ENCODE measurements at regions not wholly inside any gene's neighbourhood (a gene's known extent, or its start where the extent isn't known, plus 50 kb on each side); places are given as distances from the start of the nearest gene placed in this dataset.

DNA sequence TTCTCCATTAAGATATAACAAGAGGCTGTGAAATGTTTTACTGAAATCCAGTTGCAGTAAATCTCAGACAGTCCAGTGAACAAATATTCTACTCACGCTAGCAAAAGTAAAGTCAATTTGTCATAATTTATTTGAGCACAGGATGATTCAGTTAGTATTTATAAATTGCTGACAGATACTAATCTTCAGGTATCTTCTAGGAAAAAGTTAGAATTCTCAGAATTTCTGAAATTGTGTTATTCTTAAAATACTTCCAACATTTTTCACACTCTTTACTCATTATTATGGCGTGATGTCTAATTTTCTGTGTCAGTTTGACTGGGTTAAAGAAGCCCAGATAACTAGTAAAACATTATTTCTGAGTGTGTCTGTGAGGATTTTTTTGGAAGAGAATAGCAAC, 460.2 kb upstream of the ACVR2A start:
- intact Hi-C loops (cut with micrococcal nuclease; ENCODE audit: unreplicated experiment): no loop called here
- Histone ChIP-seq H3K9me3 (ENCODE audit: insufficient read depth, low read depth) (no peaks in the 10 kb centered on the region), H3K79me2 (ENCODE audit: low read depth) (no peaks in the 10 kb centered on the region), H3K36me3 (ENCODE audit: low read depth) (no peaks in the 10 kb centered on the region), H3K27ac (no peak overlapping the region), H3K4me3 (no peak overlapping the region), H3F3A (ENCODE audit: insufficient read depth, low read depth) (no peaks in the 10 kb centered on the region), H3K4me2 (no peak overlapping the region), H2AFZ (no peak overlapping the region), H3K27me3 (ENCODE audit: insufficient read depth, low read depth) (no peaks in the 10 kb centered on the region), H4K20me1 (ENCODE audit: insufficient read depth) (no peaks in the 10 kb centered on the region), H3K9me2 (ENCODE audit: insufficient read depth) (no peaks in the 10 kb centered on the region), H3K4me1 (replicated peaks; ENCODE audit: insufficient read depth) (no peaks in the 10 kb centered on the region)
- ChIA-PET CTCF (no interaction called here), POLR2A (ENCODE audit: unreplicated experiment) (no interaction called here)
- TF ChIP-seq, protein P1, sequence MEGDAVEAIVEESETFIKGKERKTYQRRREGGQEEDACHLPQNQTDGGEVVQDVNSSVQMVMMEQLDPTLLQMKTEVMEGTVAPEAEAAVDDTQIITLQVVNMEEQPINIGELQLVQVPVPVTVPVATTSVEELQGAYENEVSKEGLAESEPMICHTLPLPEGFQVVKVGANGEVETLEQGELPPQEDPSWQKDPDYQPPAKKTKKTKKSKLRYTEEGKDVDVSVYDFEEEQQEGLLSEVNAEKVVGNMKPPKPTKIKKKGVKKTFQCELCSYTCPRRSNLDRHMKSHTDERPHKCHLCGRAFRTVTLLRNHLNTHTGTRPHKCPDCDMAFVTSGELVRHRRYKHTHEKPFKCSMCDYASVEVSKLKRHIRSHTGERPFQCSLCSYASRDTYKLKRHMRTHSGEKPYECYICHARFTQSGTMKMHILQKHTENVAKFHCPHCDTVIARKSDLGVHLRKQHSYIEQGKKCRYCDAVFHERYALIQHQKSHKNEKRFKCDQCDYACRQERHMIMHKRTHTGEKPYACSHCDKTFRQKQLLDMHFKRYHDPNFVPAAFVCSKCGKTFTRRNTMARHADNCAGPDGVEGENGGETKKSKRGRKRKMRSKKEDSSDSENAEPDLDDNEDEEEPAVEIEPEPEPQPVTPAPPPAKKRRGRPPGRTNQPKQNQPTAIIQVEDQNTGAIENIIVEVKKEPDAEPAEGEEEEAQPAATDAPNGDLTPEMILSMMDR (conservative IDR thresholded peaks at IDR 0.05): no peak
- no peak for TF ChIP-seq EZH2 (IDR thresholded peaks at IDR 0.05; ENCODE audit: low read depth)
- DNase-seq: no peak
- no TSS peak for BruUV-seq (replicated peaks)

DNA sequence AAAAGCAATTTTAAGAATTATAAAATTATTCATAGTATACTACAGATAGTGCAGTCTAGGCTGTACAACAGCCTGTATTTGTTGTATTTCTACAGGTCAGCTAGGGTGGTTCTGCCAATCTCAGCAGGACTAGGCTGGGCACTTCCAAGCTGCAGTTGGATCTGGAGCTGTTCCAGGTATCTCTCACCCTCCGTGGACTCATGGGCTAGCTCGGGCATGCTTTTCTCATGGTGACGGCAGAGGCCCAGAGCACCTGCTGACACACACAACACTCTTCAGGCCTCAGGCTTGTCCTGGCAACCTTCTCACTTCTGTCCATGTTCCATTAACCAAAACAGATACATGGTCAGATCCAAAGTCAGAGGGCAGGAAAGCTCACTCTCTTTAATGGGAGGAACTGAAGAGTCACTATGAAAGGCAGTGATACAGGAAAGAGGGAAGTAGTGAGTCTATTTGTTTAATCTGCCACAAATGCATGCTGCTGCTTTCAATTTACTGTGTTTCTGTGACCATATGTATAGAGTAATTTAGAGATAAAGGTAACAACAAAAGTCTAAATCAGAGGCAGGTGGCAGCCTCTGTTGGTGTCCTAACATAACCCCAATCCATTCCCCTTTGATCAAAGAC, 462.4 kb upstream of the ACVR2A start:
- ChIA-PET POLR2A (ENCODE audit: unreplicated experiment) (no interaction called here), CTCF (no interaction called here)
- Histone ChIP-seq H3K9me2 (ENCODE audit: insufficient read depth) (no peaks in the 10 kb centered on the region), H3K4me1 (replicated peaks; ENCODE audit: insufficient read depth) (no peaks in the 10 kb centered on the region), H3K4me3 (no peak overlapping the region), H2AFZ (no peak overlapping the region), H3K27ac (no peak overlapping the region), H3K9me3 (ENCODE audit: insufficient read depth, low read depth) (no peaks in the 10 kb centered on the region), H3K79me2 (ENCODE audit: low read depth) (no peaks in the 10 kb centered on the region), H3K27me3 (ENCODE audit: insufficient read depth, low read depth) (no peaks in the 10 kb centered on the region), H4K20me1 (ENCODE audit: insufficient read depth) (no peaks in the 10 kb centered on the region), H3F3A (ENCODE audit: insufficient read depth, low read depth) (no peaks in the 10 kb centered on the region), H3K36me3 (ENCODE audit: low read depth) (no peaks in the 10 kb centered on the region), H3K4me2 (no peak overlapping the region)
- DNase-seq: no peak
- intact Hi-C loops (cut with micrococcal nuclease; ENCODE audit: unreplicated experiment): no loop called here
- TF ChIP-seq, protein P1 (conservative IDR thresholded peaks at IDR 0.05): no peak
- no peak for TF ChIP-seq EZH2 (IDR thresholded peaks at IDR 0.05; ENCODE audit: low read depth)
- no TSS peak for BruUV-seq (replicated peaks)

DNA sequence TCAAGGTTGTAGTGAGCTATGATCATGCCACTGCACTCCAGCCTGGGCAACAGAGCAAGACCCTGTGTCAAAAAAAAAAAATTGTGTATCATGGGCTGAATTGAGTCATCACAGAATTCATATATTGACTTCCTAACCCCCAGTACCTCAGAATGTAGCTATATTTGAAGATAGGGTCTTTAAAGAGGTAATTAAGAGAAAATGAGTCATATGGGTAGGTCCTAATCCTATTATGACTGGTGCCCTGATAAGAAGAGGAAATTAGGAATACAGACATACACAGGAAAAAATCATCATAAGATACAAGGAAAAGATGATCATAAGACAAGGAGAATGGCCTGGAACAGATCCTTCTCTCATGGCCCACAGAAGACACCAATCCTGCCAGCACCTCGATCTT, 466.4 kb upstream of the ACVR2A start:
- Histone ChIP-seq H3K4me1 (replicated peaks; ENCODE audit: insufficient read depth) (no peaks in the 10 kb centered on the region), H3K27ac (no peak overlapping the region), H3K4me2 (no peak overlapping the region), H3K27me3 (ENCODE audit: insufficient read depth, low read depth) (no peaks in the 10 kb centered on the region), H3K9me2 (ENCODE audit: insufficient read depth) (no peaks in the 10 kb centered on the region), H3K79me2 (ENCODE audit: low read depth) (no peaks in the 10 kb centered on the region), H2AFZ (no peak overlapping the region), H3K4me3 (no peak overlapping the region), H3F3A (ENCODE audit: insufficient read depth, low read depth) (no peaks in the 10 kb centered on the region), H3K36me3 (ENCODE audit: low read depth) (no peaks in the 10 kb centered on the region), H4K20me1 (ENCODE audit: insufficient read depth) (no peaks in the 10 kb centered on the region), H3K9me3 (ENCODE audit: insufficient read depth, low read depth) (no peaks in the 10 kb centered on the region)
- ChIA-PET POLR2A (ENCODE audit: unreplicated experiment) (interaction anchor here (0.7 kb wide), 1 partner anchor 180 kb away, joined by 5 read pairs; no protein-coding TSS in a partner anchor), CTCF (no interaction called here)
- intact Hi-C loops (cut with micrococcal nuclease; ENCODE audit: unreplicated experiment): no loop called here
- no peak for DNase-seq
- TF ChIP-seq, protein P1 (conservative IDR thresholded peaks at IDR 0.05): no peak
- TF ChIP-seq EZH2 (IDR thresholded peaks at IDR 0.05; ENCODE audit: low read depth): no peak
- BruUV-seq (replicated peaks): no TSS peak
